H9 (cell line): ENCODE measurements at regions not wholly inside any gene's neighbourhood (a gene's known extent, or its start where the extent isn't known, plus 50 kb on each side); places are given as distances from the start of the nearest gene placed in this dataset.

ENCODE experiments used
- DNase-seq: peaks from one replicate; pipeline ENCODE4 v3.0.0-alpha.2; 2017
- H2AFZ ChIP-seq: one replicate; pipeline ENCODE4 v1.6.1; 2013; ENCODE audit warnings: mild to moderate bottlenecking, low read length, control low read depth, moderate library complexity
- H2AK5ac ChIP-seq: 2 replicates; pipeline ENCODE4 v1.6.1; 2013; ENCODE audit warnings: low read length, control low read depth, mixed read lengths; ENCODE audit not compliant: insufficient read length
- H2BK120ac ChIP-seq: one replicate; pipeline ENCODE4 v1.6.1; 2013; ENCODE audit warnings: low read depth, mild to moderate bottlenecking, low read length, control low read depth, inconsistent platforms; ENCODE audit not compliant: poor library complexity, severe bottlenecking
- H2BK12ac ChIP-seq: 2 replicates; pipeline ENCODE4 v1.6.1; 2013; ENCODE audit warnings: low read length, control low read depth, mixed read lengths, low read depth; ENCODE audit not compliant: insufficient read length
- H2BK15ac ChIP-seq: 2 replicates; pipeline ENCODE4 v1.6.1; 2013; ENCODE audit warnings: low read depth, low read length, control low read depth
- H2BK20ac ChIP-seq: one replicate; pipeline ENCODE4 v1.6.1; 2013; ENCODE audit warnings: low read depth, mild to moderate bottlenecking, low read length, control low read depth, inconsistent platforms; ENCODE audit not compliant: poor library complexity, severe bottlenecking
- H2BK5ac ChIP-seq: 2 replicates; pipeline ENCODE4 v1.6.1; 2013; ENCODE audit warnings: low read length, control low read depth, mixed read lengths; ENCODE audit not compliant: insufficient read length
- H3K14ac ChIP-seq: 2 replicates; pipeline ENCODE4 v1.6.1; 2013; ENCODE audit warnings: low read length, control low read depth; ENCODE audit not compliant: insufficient read depth
- H3K18ac ChIP-seq: 2 replicates; pipeline ENCODE4 v1.6.1; 2013; ENCODE audit warnings: low read depth, mild to moderate bottlenecking, mixed read lengths, low read length, control low read depth; ENCODE audit not compliant: insufficient read length
- H3K23ac ChIP-seq: 2 replicates; pipeline ENCODE4 v1.6.1; 2013; ENCODE audit warnings: low read length, control low read depth, mixed read lengths, low read depth; ENCODE audit not compliant: insufficient read length
- H3K23me2 ChIP-seq: 2 replicates; pipeline ENCODE4 v1.6.1; 2013; ENCODE audit warnings: low read depth, mild to moderate bottlenecking, mixed read lengths, low read length, control low read depth; ENCODE audit not compliant: insufficient read length, poor library complexity, severe bottlenecking
- H3K27ac ChIP-seq: 2 replicates; pipeline ENCODE4 v1.5.1; 2013; ENCODE audit warnings: low read length, control low read depth, mixed read lengths, low read depth; ENCODE audit not compliant: insufficient read length
- H3K27me3 ChIP-seq: 2 replicates; pipeline ENCODE4 v1.6.1; 2013; ENCODE audit warnings: low read length, control low read depth, inconsistent platforms; ENCODE audit not compliant: insufficient read depth
- H3K4ac ChIP-seq: 2 replicates; pipeline ENCODE4 v1.6.1; 2013; ENCODE audit warnings: low read depth, mild to moderate bottlenecking, control low read depth, inconsistent platforms, low read length, moderate library complexity
- H3K4me1 ChIP-seq: 2 replicates; pipeline ENCODE4 v1.6.1; 2013; ENCODE audit warnings: low read length, control low read depth, inconsistent platforms; ENCODE audit not compliant: insufficient read depth
- H3K4me2 ChIP-seq: 2 replicates; pipeline ENCODE4 v1.6.1; 2013; ENCODE audit warnings: low read length, control low read depth, mixed read lengths; ENCODE audit not compliant: insufficient read length, insufficient read depth
- H3K56ac ChIP-seq: 2 replicates; pipeline ENCODE4 v1.6.1; 2013; ENCODE audit warnings: low read depth, mild to moderate bottlenecking, mixed read lengths, low read length, control low read depth; ENCODE audit not compliant: insufficient read length
- H3K79me1 ChIP-seq: 2 replicates; pipeline ENCODE4 v1.6.1; 2013; ENCODE audit warnings: low read depth, mild to moderate bottlenecking, moderate library complexity, low read length, control low read depth, inconsistent platforms; ENCODE audit not compliant: insufficient read depth, poor library complexity, severe bottlenecking
- H3K79me2 ChIP-seq: 2 replicates; pipeline ENCODE4 v1.6.1; 2013; ENCODE audit warnings: low read length, control low read depth, inconsistent platforms; ENCODE audit not compliant: insufficient read depth
- H3K9ac ChIP-seq: 2 replicates; pipeline ENCODE4 v1.6.1; 2013; ENCODE audit warnings: low read length, control low read depth, mixed read lengths; ENCODE audit not compliant: insufficient read length; ENCODE audit errors: extremely low read depth
- H3K9me3 ChIP-seq: one replicate; pipeline ENCODE4 v1.6.1; 2013; ENCODE audit warnings: low read depth, low read length, inconsistent platforms; ENCODE audit not compliant: control insufficient read depth
- H3T11ph ChIP-seq: one replicate; pipeline ENCODE4 v1.6.1; 2013; ENCODE audit warnings: mild to moderate bottlenecking, low read length, control low read depth, inconsistent platforms
- H4K20me1 ChIP-seq: one replicate; pipeline ENCODE4 v1.6.1; 2013; ENCODE audit not compliant: control insufficient read depth, insufficient read length, insufficient read depth
- H4K5ac ChIP-seq: 2 replicates; pipeline ENCODE4 v1.6.1; 2013; ENCODE audit warnings: low read depth, mild to moderate bottlenecking, mixed read lengths, low read length, control low read depth; ENCODE audit not compliant: insufficient read length
- H4K8ac ChIP-seq: replicated peaks from 2 replicates; pipeline ENCODE4 v1.6.1; 2013; ENCODE audit warnings: low read length, control low read depth, mixed read lengths, low read depth; ENCODE audit not compliant: insufficient read length
- H4K91ac ChIP-seq: 2 replicates; pipeline ENCODE4 v1.6.1; 2013; ENCODE audit warnings: low read depth, mild to moderate bottlenecking, moderate library complexity, mixed read lengths, low read length, control low read depth; ENCODE audit not compliant: insufficient read length
- H3K27ac Mint-ChIP-seq, 3 experiments: 2 replicates in 2 of 3; 3 replicates in 1 of 3; pipeline ENCODE4 v1.8.0; 2020 to 2021; ENCODE audit warnings: mixed read lengths in 3 of 3, mild to moderate bottlenecking in 1 of 3, moderate library complexity in 1 of 3
- H3K27me3 Mint-ChIP-seq: 2 replicates; pipeline ENCODE4 v1.8.0; 2021; ENCODE audit warnings: low read depth, mild to moderate bottlenecking, moderate library complexity, mixed read lengths
- H3K36me3 Mint-ChIP-seq, 3 experiments: 2 replicates in 2 of 3; 3 replicates in 1 of 3; pipeline ENCODE4 v1.8.0; 2020 to 2021; ENCODE audit warnings: low read depth in 3 of 3, mixed read lengths in 3 of 3; ENCODE audit not compliant: insufficient read depth in 1 of 3
- H3K4me1 Mint-ChIP-seq, 2 experiments: 2 replicates each; pipeline ENCODE4 v1.8.0; 2020; ENCODE audit warnings: mixed read lengths in 2 of 2
- H3K4me3 Mint-ChIP-seq, 2 experiments: 2 replicates in 1 of 2; 3 replicates in 1 of 2; pipeline ENCODE4 v1.8.0; 2020 to 2021; ENCODE audit warnings: mild to moderate bottlenecking in 2 of 2, mixed read lengths in 2 of 2, moderate library complexity in 1 of 2
- H3K9me3 Mint-ChIP-seq, 2 experiments: 2 replicates in 1 of 2; 3 replicates in 1 of 2; pipeline ENCODE4 v1.8.0; 2020; ENCODE audit warnings: mild to moderate bottlenecking in 2 of 2, mixed read lengths in 2 of 2, moderate library complexity in 1 of 2
- CTCF ChIP-seq: fragments of 200-600 bp; sonication (generic); conservative IDR thresholded peaks from 3 replicates; pipeline ENCODE4 v1.8.0; 2021; ENCODE audit warnings: antibody characterized with exemption, mild to moderate bottlenecking
- WGBS: extraction: QIAGEN DNeasy Blood & Tissue Kit; methylation state at CpG from one replicate; pipeline ENCODE4 v1.1.7; 2013; ENCODE audit warnings: missing lambda C conversion rate, low lambda C conversion rate, mixed read lengths; ENCODE audit not compliant: insufficient read length; ENCODE audit errors: extremely low coverage; 5-methylcytosine and 5-hydroxymethylcytosine counted together

- no peak overlapping the region for H2AFZ ChIP-seq
Observed at GRCh38 chr1:189880135-189880534, 597.5 kb downstream of the BRINP3 start.

More at GRCh38 chr1:189880135-189880534, 597.5 kb downstream of the BRINP3 start:
- Histone ChIP-seq H3K23me2 (no peaks in the 10 kb centered on the region), H2AK5ac (no peak overlapping the region), H4K8ac (no peak overlapping the region), H4K91ac (no peak overlapping the region), H3K27ac (no peak overlapping the region), H2BK15ac (no peak overlapping the region), H3K4me2 (no peak overlapping the region), H3K79me2 (no peaks in the 10 kb centered on the region), H3K4me1 (no peaks in the 10 kb centered on the region), H3K56ac (no peak overlapping the region), H4K5ac (no peak overlapping the region), H3K18ac (no peak overlapping the region), H2BK20ac (no peak overlapping the region), H4K20me1 (no peaks in the 10 kb centered on the region), H2BK12ac (no peak overlapping the region), H2BK5ac (no peak overlapping the region), H3K4ac (no peak overlapping the region), H3T11ph (no peak overlapping the region), H2BK120ac (no peak overlapping the region), H3K27me3 (no peaks in the 10 kb centered on the region), H3K9ac (no peak overlapping the region), H3K14ac (no peak overlapping the region), H3K9me3 (no peaks in the 10 kb centered on the region), H3K79me1 (no peaks in the 10 kb centered on the region), H3K23ac (no peak overlapping the region)
- WGBS = no CpG with 5 or more reads among the region's 3 CpGs
- Mint-ChIP-seq H3K27me3 (no peaks in the 10 kb centered on the region), H3K4me3 (no peak overlapping the region), H3K4me1 (no peaks in the 10 kb centered on the region), H3K27ac (no peak overlapping the region), H3K9me3 (no peaks in the 10 kb centered on the region; a peak in 2 of 5 replicates), H3K36me3 (no peaks in the 10 kb centered on the region; a peak in 1 of 7 replicates)
- no peak for TF ChIP-seq CTCF
- DNase-seq = no peak
